Uterus (tissue), 3 donors: ENCODE measurements at regions not wholly inside any gene's neighbourhood (a gene's known extent, or its start where the extent isn't known, plus 50 kb on each side); places are given as distances from the start of the nearest gene placed in this dataset.

Source experiments
- DNase-seq, 2 donors: peaks; one replicate each; pipeline ENCODE4 v3.0.0-alpha.2; 2019 to 2020
- H3K27ac ChIP-seq, 2 donors: fragments of 200-600 bp; sonication (generic); 1 replicate in 1 of 2; 2 replicates in 1 of 2; pipeline ENCODE4 v1.5.1; 2016 to 2018
- H3K27me3 ChIP-seq, 2 donors: fragments of 200-600 bp; sonication (generic); one replicate each; pipeline ENCODE4 v1.5.1; 2018 to 2019; ENCODE audit warnings: control low read depth in 1 of 2
- H3K36me3 ChIP-seq, 2 donors: fragments of 200-600 bp; sonication (generic); one replicate each; pipeline ENCODE4 v1.5.1; 2019; ENCODE audit warnings: control low read depth in 1 of 2
- H3K4me1 ChIP-seq, 2 donors: fragments of 200-600 bp; sonication (generic); one replicate each; pipeline ENCODE4 v1.5.1; 2018 to 2019; ENCODE audit warnings: control low read depth in 1 of 2
- H3K4me3 ChIP-seq, 2 donors: fragments of 200-600 bp; sonication (generic); 1 replicate in 1 of 2; 2 replicates in 1 of 2; pipeline ENCODE4 v1.5.1; 2018 to 2019; ENCODE audit warnings: mild to moderate bottlenecking in 1 of 2
- H3K9me3 ChIP-seq, 2 donors: fragments of 200-600 bp; sonication (generic); one replicate each; pipeline ENCODE4 v1.5.1; 2019; ENCODE audit warnings: control low read depth in 1 of 2
- CTCF ChIP-seq, 4 experiments: fragments of 200-600 bp in 2 of 4; fragments of 450-650 bp in 2 of 4; sonication (generic) in 2 of 4; IDR thresholded peaks; one replicate each; pipeline ENCODE4 v1.5.1; 2016 to 2019; ENCODE audit warnings: antibody characterized with exemption in 4 of 4, mild to moderate bottlenecking in 2 of 4, moderate library complexity in 1 of 4
- POLR2A ChIP-seq, 2 donors: fragments of 450-650 bp; IDR thresholded peaks; one replicate each; pipeline ENCODE4 v1.6.1; 2016; ENCODE audit warnings: antibody characterized with exemption in 2 of 2, mild to moderate bottlenecking in 1 of 2, moderate library complexity in 1 of 2
- intact Hi-C: fragments of 100-400 bp; cut with DNase I; formaldehyde crosslinking; loops from one replicate; pipeline ENCODE4 v1.15.1; 2023; ENCODE audit warnings: low total_unique reads
- donor health status: DM: yes; HTN: yes; CAD: no.

- no peaks in the 10 kb centered on the region for H3K4me1 ChIP-seq
- DNase-seq, result no peak
- no peaks in the 10 kb centered on the region for H3K9me3 ChIP-seq
- intact Hi-C loops, result no loop called here
- TF ChIP-seq POLR2A (IDR thresholded peaks at IDR 0.05) (no peak), CTCF (IDR thresholded peaks at IDR 0.05) (no peak)
- H3K4me3 ChIP-seq, result no peak overlapping the region
- no peaks in the 10 kb centered on the region for H3K36me3 ChIP-seq
- H3K27ac ChIP-seq, result no peak overlapping the region
- H3K27me3 ChIP-seq, result no peaks in the 10 kb centered on the region
These were observed 172.8 kb upstream of the SATB1 start for GRCh38 chr3:18597919-18598318.

- DNase-seq, result no peak
- TF ChIP-seq CTCF (IDR thresholded peaks at IDR 0.05) (no peak), POLR2A (IDR thresholded peaks at IDR 0.05) (no peak)
- H3K36me3 ChIP-seq, result no peaks in the 10 kb centered on the region
- H3K4me1 ChIP-seq, result no peaks in the 10 kb centered on the region
- no peaks in the 10 kb centered on the region for H3K9me3 ChIP-seq
- H3K27ac ChIP-seq, result no peak overlapping the region
- intact Hi-C loops, result no loop called here
- H3K4me3 ChIP-seq, result no peak overlapping the region
- H3K27me3 ChIP-seq, result no peaks in the 10 kb centered on the region
These were observed 168.1 kb upstream of the SATB1 start for GRCh38 chr3:18593231-18593630.

GRCh38 chr3:18591120-18591519 lies 166.0 kb upstream of the SATB1 start:
- no peak for DNase-seq

GRCh38 chr3:18586076-18586475 lies 160.9 kb upstream of the SATB1 start:
- Histone ChIP-seq H3K4me3 (no peak overlapping the region), H3K27me3 (no peaks in the 10 kb centered on the region), H3K36me3 (no peaks in the 10 kb centered on the region), H3K4me1 (no peaks in the 10 kb centered on the region), H3K27ac (no peak overlapping the region), H3K9me3 (no peaks in the 10 kb centered on the region)
- intact Hi-C loops, result no loop called here
- no peak for TF ChIP-seq POLR2A (IDR thresholded peaks at IDR 0.05)
- TF ChIP-seq CTCF (IDR thresholded peaks at IDR 0.05), result no peak
- no peak for DNase-seq

More at GRCh38 chr3:18591120-18591519, 166.0 kb upstream of the SATB1 start:
- TF ChIP-seq CTCF (IDR thresholded peaks at IDR 0.05) (no peak), POLR2A (IDR thresholded peaks at IDR 0.05) (no peak)
- Histone ChIP-seq H3K4me1 (no peaks in the 10 kb centered on the region), H3K9me3 (no peaks in the 10 kb centered on the region), H3K27me3 (no peaks in the 10 kb centered on the region), H3K4me3 (no peak overlapping the region), H3K36me3 (no peaks in the 10 kb centered on the region), H3K27ac (no peak overlapping the region)
- intact Hi-C loops, result no loop called here

GRCh38 chr3:18585004-18585968 lies 160.1 kb upstream of the SATB1 start:
- Histone ChIP-seq H3K36me3 (no peaks in the 10 kb centered on the region), H3K9me3 (no peaks in the 10 kb centered on the region), H3K27me3 (no peaks in the 10 kb centered on the region), H3K4me1 (no peaks in the 10 kb centered on the region), H3K4me3 (no peak overlapping the region), H3K27ac (no peak overlapping the region)
- no peak for DNase-seq
- intact Hi-C loops, result no loop called here
- no peak for TF ChIP-seq CTCF (IDR thresholded peaks at IDR 0.05)
- TF ChIP-seq POLR2A (IDR thresholded peaks at IDR 0.05), result no peak
